Neural progenitor cell (in vitro differentiated cells): ENCODE measurements at regions not wholly inside any gene's neighbourhood (a gene's known extent, or its start where the extent isn't known, plus 50 kb on each side); places are given as distances from the start of the nearest gene placed in this dataset.

Source experiments
- DNase-seq: peaks from one replicate; pipeline ENCODE4 v3.0.0-alpha.2; 2016; ENCODE audit warnings: low spot score
- H2AFZ ChIP-seq: fragments of 200-600 bp; sonication (generic); replicated peaks from 2 replicates; pipeline ENCODE4 v1.6.1; 2016; ENCODE audit warnings: antibody characterized with exemption
- H3F3A ChIP-seq: fragments of 200-600 bp; sonication (generic); 2 replicates; pipeline ENCODE4 v1.6.1; 2016; ENCODE audit warnings: antibody characterized with exemption, low read depth
- H3K27ac ChIP-seq: fragments of 200-600 bp; sonication (generic); 2 replicates; pipeline ENCODE4 v1.5.1; 2016; ENCODE audit warnings: mild to moderate bottlenecking
- H3K27me3 ChIP-seq: fragments of 200-600 bp; sonication (generic); 2 replicates; pipeline ENCODE4 v1.6.1; 2016; ENCODE audit warnings: mild to moderate bottlenecking, moderate library complexity
- H3K36me3 ChIP-seq: fragments of 200-600 bp; sonication (generic); 2 replicates; pipeline ENCODE4 v1.5.1; 2016
- H3K4me1 ChIP-seq: fragments of 200-600 bp; sonication (generic); 2 replicates; pipeline ENCODE4 v1.6.1; 2016; ENCODE audit warnings: mixed run types
- H3K4me2 ChIP-seq: fragments of 200-600 bp; sonication (generic); 2 replicates; pipeline ENCODE4 v1.6.1; 2016
- H3K4me3 ChIP-seq: fragments of 200-600 bp; sonication (generic); 2 replicates; pipeline ENCODE4 v1.5.1; 2016
- H3K79me2 ChIP-seq: fragments of 200-600 bp; sonication (generic); 2 replicates; pipeline ENCODE4 v1.6.1; 2016; ENCODE audit warnings: low read depth
- H3K9ac ChIP-seq: fragments of 200-600 bp; sonication (generic); 2 replicates; pipeline ENCODE4 v1.6.1; 2016
- H3K9me3 ChIP-seq: fragments of 200-600 bp; sonication (generic); 2 replicates; pipeline ENCODE4 v1.5.1; 2016; ENCODE audit warnings: low read depth
- H4K20me1 ChIP-seq: fragments of 200-600 bp; sonication (generic); 2 replicates; pipeline ENCODE4 v1.6.1; 2016; ENCODE audit warnings: low read depth
- H3K27ac Mint-ChIP-seq: 3 replicates; pipeline ENCODE4 v1.8.0; 2021; ENCODE audit warnings: mixed read lengths
- H3K27me3 Mint-ChIP-seq: 2 replicates; pipeline ENCODE4 v1.8.0; 2022; ENCODE audit warnings: low read depth, mild to moderate bottlenecking, inconsistent platforms, moderate library complexity, mixed read lengths; ENCODE audit not compliant: insufficient read depth
- H3K36me3 Mint-ChIP-seq: 3 replicates; pipeline ENCODE4 v1.8.0; 2021; ENCODE audit warnings: mixed read lengths
- H3K4me1 Mint-ChIP-seq: 3 replicates; pipeline ENCODE4 v1.8.0; 2021; ENCODE audit warnings: mixed read lengths
- H3K4me3 Mint-ChIP-seq: 3 replicates; pipeline ENCODE4 v1.8.0; 2021; ENCODE audit warnings: mild to moderate bottlenecking, moderate library complexity, mixed read lengths
- H3K9me3 Mint-ChIP-seq: 3 replicates; pipeline ENCODE4 v1.8.0; 2020; ENCODE audit warnings: mixed read lengths
- EZH2 ChIP-seq: fragments of 200-600 bp; sonication (generic); IDR thresholded peaks from 2 replicates; pipeline ENCODE4 v1.6.1; 2017; ENCODE audit warnings: antibody characterized with exemption, mild to moderate bottlenecking, moderate library complexity
- EZH2phosphoT487 ChIP-seq: fragments of 200-600 bp; sonication (generic); IDR thresholded peaks from 2 replicates; pipeline ENCODE4 v1.6.1; 2017; ENCODE audit warnings: antibody characterized with exemption
- TF ChIP-seq, protein P1 (sequence below): fragments of 200-600 bp; sonication (generic); IDR thresholded peaks from 2 replicates; pipeline ENCODE4 v1.5.1; 2017; ENCODE audit warnings: antibody characterized with exemption, mild to moderate bottlenecking

DNA sequence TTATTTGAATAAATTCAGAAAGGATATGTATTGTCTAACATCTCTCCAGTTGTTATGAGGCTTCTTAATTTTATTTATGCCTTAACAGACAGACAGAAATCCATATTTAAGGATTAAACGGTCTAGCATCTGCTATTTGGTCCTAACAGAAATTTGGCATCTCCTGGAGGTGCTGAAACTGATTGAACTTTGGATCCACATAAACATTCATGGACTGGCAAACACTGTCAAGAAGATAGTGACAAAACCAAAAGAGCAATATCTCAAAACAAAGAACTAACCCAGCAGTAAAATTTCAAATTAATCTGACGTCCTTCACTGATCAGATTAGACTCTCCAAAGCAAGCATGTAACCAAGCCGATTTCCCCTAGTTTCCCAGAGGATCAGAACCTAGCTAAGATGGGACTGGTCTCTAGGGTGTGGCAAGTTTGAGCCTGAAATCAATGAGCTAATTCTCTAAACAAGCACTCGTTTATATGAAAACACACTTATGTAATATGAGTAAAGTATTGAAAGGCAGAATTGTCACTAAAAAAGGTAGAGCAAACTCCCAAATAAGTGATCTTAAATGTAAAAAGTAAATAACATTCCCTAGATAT lies 139.5 kb downstream of the NOL4 start:
- Mint-ChIP-seq H3K36me3 (no peaks in the 10 kb centered on the region), H3K27ac (no peak overlapping the region), H3K4me1 (peaks cover 7% of the 10 kb centered on the region), H3K9me3 (no peaks in the 10 kb centered on the region), H3K27me3 (no peaks in the 10 kb centered on the region), H3K4me3 (no peak overlapping the region)
- no peaks in the 10 kb centered on the region for H3K27me3 ChIP-seq
- no peak overlapping the region for H3K9ac ChIP-seq
- TF ChIP-seq EZH2phosphoT487, result no peak
- no peaks in the 10 kb centered on the region for H3F3A ChIP-seq
- no peak overlapping the region for H3K4me3 ChIP-seq
- no peak overlapping the region for H2AFZ ChIP-seq
- no peaks in the 10 kb centered on the region for H3K79me2 ChIP-seq
- H4K20me1 ChIP-seq, result no peaks in the 10 kb centered on the region
- no peak overlapping the region for H3K4me2 ChIP-seq
- H3K4me1 ChIP-seq, result no peaks in the 10 kb centered on the region
- no peak for DNase-seq
- H3K36me3 ChIP-seq, result no peaks in the 10 kb centered on the region
- H3K9me3 ChIP-seq, result no peaks in the 10 kb centered on the region
- H3K27ac ChIP-seq, result no peak overlapping the region

DNA sequence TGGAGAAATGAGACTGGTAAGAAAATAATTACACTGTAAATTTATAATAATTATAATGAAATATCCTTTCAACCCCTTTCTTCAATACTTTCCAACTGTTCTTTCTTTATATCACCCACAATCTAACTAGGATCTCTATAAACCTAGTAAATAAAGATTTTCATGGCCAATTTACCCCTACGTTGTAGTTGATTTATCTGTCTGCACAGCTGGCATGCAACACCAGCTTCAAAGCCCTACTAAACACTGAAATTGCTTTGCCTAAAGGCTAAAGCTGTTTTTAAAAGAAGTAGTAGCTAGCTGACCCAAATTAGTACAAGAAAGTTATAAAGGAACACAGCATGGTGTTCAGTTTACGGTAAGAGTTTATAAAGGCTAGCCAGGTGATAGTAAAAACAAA lies 140.1 kb downstream of the NOL4 start:
- H3F3A ChIP-seq, result no peaks in the 10 kb centered on the region
- no peak for DNase-seq
- Mint-ChIP-seq H3K4me1 (peaks cover 7% of the 10 kb centered on the region), H3K4me3 (no peak overlapping the region), H3K9me3 (no peaks in the 10 kb centered on the region), H3K27me3 (no peaks in the 10 kb centered on the region), H3K27ac (no peak overlapping the region), H3K36me3 (no peaks in the 10 kb centered on the region)
- no peaks in the 10 kb centered on the region for H4K20me1 ChIP-seq
- TF ChIP-seq EZH2 (no peak), EZH2phosphoT487 (no peak)
- TF ChIP-seq, protein P1, sequence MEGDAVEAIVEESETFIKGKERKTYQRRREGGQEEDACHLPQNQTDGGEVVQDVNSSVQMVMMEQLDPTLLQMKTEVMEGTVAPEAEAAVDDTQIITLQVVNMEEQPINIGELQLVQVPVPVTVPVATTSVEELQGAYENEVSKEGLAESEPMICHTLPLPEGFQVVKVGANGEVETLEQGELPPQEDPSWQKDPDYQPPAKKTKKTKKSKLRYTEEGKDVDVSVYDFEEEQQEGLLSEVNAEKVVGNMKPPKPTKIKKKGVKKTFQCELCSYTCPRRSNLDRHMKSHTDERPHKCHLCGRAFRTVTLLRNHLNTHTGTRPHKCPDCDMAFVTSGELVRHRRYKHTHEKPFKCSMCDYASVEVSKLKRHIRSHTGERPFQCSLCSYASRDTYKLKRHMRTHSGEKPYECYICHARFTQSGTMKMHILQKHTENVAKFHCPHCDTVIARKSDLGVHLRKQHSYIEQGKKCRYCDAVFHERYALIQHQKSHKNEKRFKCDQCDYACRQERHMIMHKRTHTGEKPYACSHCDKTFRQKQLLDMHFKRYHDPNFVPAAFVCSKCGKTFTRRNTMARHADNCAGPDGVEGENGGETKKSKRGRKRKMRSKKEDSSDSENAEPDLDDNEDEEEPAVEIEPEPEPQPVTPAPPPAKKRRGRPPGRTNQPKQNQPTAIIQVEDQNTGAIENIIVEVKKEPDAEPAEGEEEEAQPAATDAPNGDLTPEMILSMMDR, result no peak
- no peaks in the 10 kb centered on the region for H3K36me3 ChIP-seq
- no peak overlapping the region for H3K27ac ChIP-seq
- H3K4me1 ChIP-seq, result no peaks in the 10 kb centered on the region
- no peaks in the 10 kb centered on the region for H3K9me3 ChIP-seq
- H3K79me2 ChIP-seq, result no peaks in the 10 kb centered on the region
- H3K4me3 ChIP-seq, result no peak overlapping the region
- H3K4me2 ChIP-seq, result no peak overlapping the region
- no peak overlapping the region for H3K9ac ChIP-seq
- H3K27me3 ChIP-seq, result no peaks in the 10 kb centered on the region
- no peak overlapping the region for H2AFZ ChIP-seq

DNA sequence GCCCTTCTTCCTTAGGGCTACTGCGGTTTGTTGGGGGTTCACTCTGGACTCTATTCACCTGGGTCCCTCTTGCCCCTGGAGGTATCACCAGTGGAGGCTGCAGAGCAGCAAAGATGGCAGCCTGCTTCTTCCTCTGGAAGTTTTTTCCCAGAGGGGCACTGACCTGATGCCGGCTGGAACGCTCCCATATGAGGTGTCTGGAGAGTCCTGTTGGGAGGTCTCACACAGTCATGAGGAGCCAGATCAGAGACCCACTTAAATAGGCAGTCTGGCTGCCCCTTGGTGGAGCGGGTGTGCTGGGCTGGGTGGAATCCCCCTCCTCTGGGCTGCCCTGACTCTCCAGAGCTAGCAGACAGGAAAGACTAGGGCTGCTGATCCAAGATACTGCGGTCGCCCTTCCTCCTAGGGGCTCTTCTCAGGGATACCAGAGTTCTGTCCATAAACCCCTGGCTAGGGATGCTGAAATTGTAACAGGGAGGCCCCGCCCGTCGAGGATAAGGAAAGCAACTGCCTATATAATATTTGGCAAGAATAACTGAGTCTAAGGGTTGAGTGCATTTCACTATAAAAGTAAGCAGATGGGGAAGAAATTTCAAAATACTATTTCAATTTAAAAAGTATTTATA lies 140.7 kb downstream of the NOL4 start:
- Histone ChIP-seq H3K27ac (no peak overlapping the region), H3K4me3 (no peak overlapping the region), H4K20me1 (no peaks in the 10 kb centered on the region), H3K4me1 (no peaks in the 10 kb centered on the region), H3K4me2 (no peak overlapping the region), H2AFZ (no peak overlapping the region), H3K9me3 (no peaks in the 10 kb centered on the region), H3K9ac (no peak overlapping the region), H3K36me3 (no peaks in the 10 kb centered on the region), H3K27me3 (no peaks in the 10 kb centered on the region), H3K79me2 (no peaks in the 10 kb centered on the region), H3F3A (no peaks in the 10 kb centered on the region)
- Mint-ChIP-seq H3K27me3 (no peaks in the 10 kb centered on the region), H3K36me3 (no peaks in the 10 kb centered on the region), H3K27ac (no peak overlapping the region), H3K4me3 (no peak overlapping the region), H3K4me1 (peaks cover 7% of the 10 kb centered on the region), H3K9me3 (no peaks in the 10 kb centered on the region)
- TF ChIP-seq EZH2, result no peak
- no peak for TF ChIP-seq EZH2phosphoT487
- TF ChIP-seq, protein P1, result no peak
- no peak for DNase-seq

DNA sequence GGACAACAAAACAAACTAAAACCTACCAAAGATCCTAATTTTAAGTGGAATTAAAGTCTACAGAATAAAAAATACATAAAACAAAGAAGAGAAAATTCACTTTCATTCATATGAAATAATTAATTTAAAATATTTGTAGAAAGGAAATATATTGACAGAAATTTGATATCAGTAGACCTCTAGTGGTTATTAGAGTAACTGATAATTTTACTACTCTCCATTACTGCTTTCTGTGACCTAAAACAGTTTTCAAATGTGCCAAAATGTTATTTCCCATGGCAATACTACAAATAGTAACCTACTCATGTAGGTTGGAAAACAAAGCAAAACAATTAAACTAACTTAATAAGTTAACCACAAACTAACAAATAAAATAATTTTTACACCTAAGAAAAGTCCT lies 147.1 kb downstream of the NOL4 start:
- Mint-ChIP-seq H3K4me3 (no peak overlapping the region), H3K27me3 (no peaks in the 10 kb centered on the region), H3K9me3 (no peaks in the 10 kb centered on the region), H3K27ac (no peak overlapping the region), H3K36me3 (no peaks in the 10 kb centered on the region), H3K4me1 (no peaks in the 10 kb centered on the region)
- H3K4me2 ChIP-seq, result no peak overlapping the region
- no peak overlapping the region for H3K4me3 ChIP-seq
- no peaks in the 10 kb centered on the region for H3K79me2 ChIP-seq
- no peak overlapping the region for H3K27ac ChIP-seq
- H3F3A ChIP-seq, result no peaks in the 10 kb centered on the region
- H3K9ac ChIP-seq, result no peak overlapping the region
- H3K36me3 ChIP-seq, result no peaks in the 10 kb centered on the region
- no peaks in the 10 kb centered on the region for H3K4me1 ChIP-seq
- no peak for DNase-seq
- TF ChIP-seq EZH2phosphoT487, result no peak
- TF ChIP-seq, protein P1, result peak; percentile 24
- H3K9me3 ChIP-seq, result no peaks in the 10 kb centered on the region
- no peak overlapping the region for H2AFZ ChIP-seq
- H4K20me1 ChIP-seq, result no peaks in the 10 kb centered on the region
- H3K27me3 ChIP-seq, result no peaks in the 10 kb centered on the region
